IPS DF 6.9 (cell line): ENCODE measurements at regions not wholly inside any gene's neighbourhood (a gene's known extent, or its start where the extent isn't known, plus 50 kb on each side); places are given as distances from the start of the nearest gene placed in this dataset.

Experiments used
- DNase-seq: peaks from one replicate; pipeline ENCODE4 v3.0.0-alpha.2; 2013; ENCODE audit warnings: low read depth, low spot score
- H3K27ac ChIP-seq: one replicate; pipeline ENCODE4 v1.5.1; 2013; ENCODE audit warnings: low read length, control low read depth
- H3K27me3 ChIP-seq: 2 replicates; pipeline ENCODE4 v1.6.1; 2013; ENCODE audit warnings: mild to moderate bottlenecking, low read length; ENCODE audit not compliant: control insufficient read depth, insufficient read depth
- H3K36me3 ChIP-seq: 2 replicates; pipeline ENCODE4 v1.6.1; 2013; ENCODE audit warnings: low read length; ENCODE audit not compliant: control insufficient read depth, insufficient read depth
- H3K4me1 ChIP-seq: 2 replicates; pipeline ENCODE4 v1.6.1; 2013; ENCODE audit warnings: low read length; ENCODE audit not compliant: control insufficient read depth, insufficient read depth
- H3K4me3 ChIP-seq: 2 replicates; pipeline ENCODE4 v1.5.1; 2013; ENCODE audit warnings: mild to moderate bottlenecking, low read length
- H3K9me3 ChIP-seq: 2 replicates; pipeline ENCODE4 v1.6.1; 2013; ENCODE audit warnings: low read length, inconsistent platforms; ENCODE audit not compliant: control insufficient read depth, insufficient read depth
- WGBS: extraction: QIAGEN DNeasy Blood & Tissue Kit; methylation state at CpG from one replicate; pipeline ENCODE4 v1.1.7; 2013; ENCODE audit warnings: mixed read lengths, missing lambda C conversion rate; ENCODE audit not compliant: insufficient read length, insufficient coverage; 5-methylcytosine and 5-hydroxymethylcytosine counted together

GRCh38 chr5:74028406-74028805, 402.4 kb downstream of the ARHGEF28 start:
- H3K9me3 ChIP-seq = no peaks in the 10 kb centered on the region
- no peak overlapping the region for H3K4me3 ChIP-seq
- no peaks in the 10 kb centered on the region for H3K27me3 ChIP-seq
- no peaks in the 10 kb centered on the region for H3K4me1 ChIP-seq
- H3K27ac ChIP-seq = no peak overlapping the region
- WGBS = no CpG with 5 or more reads among the region's 3 CpGs
- H3K36me3 ChIP-seq = no peaks in the 10 kb centered on the region
- DNase-seq = no peak

- Histone ChIP-seq H3K4me1 (no peaks in the 10 kb centered on the region), H3K9me3 (no peaks in the 10 kb centered on the region), H3K27me3 (no peaks in the 10 kb centered on the region), H3K27ac (no peak overlapping the region), H3K4me3 (no peak overlapping the region), H3K36me3 (no peaks in the 10 kb centered on the region)
- WGBS = no CpG with 5 or more reads among the region's 2 CpGs
- DNase-seq = no peak
These were observed 401.8 kb downstream of the ARHGEF28 start for GRCh38 chr5:74027732-74028338.

- no peaks in the 10 kb centered on the region for H3K4me1 ChIP-seq
- WGBS = no CpG with 5 or more reads among the region's 2 CpGs
- no peaks in the 10 kb centered on the region for H3K36me3 ChIP-seq
- H3K4me3 ChIP-seq = no peak overlapping the region
- H3K9me3 ChIP-seq = no peaks in the 10 kb centered on the region
- DNase-seq = no peak
- no peak overlapping the region for H3K27ac ChIP-seq
- H3K27me3 ChIP-seq = no peaks in the 10 kb centered on the region
These were observed 400.3 kb downstream of the ARHGEF28 start for GRCh38 chr5:74026310-74026709.

- Histone ChIP-seq H3K9me3 (no peaks in the 10 kb centered on the region), H3K36me3 (no peaks in the 10 kb centered on the region), H3K27me3 (no peaks in the 10 kb centered on the region), H3K4me3 (no peak overlapping the region), H3K4me1 (no peaks in the 10 kb centered on the region), H3K27ac (no peak overlapping the region)
- no peak for DNase-seq
These were observed 395.1 kb downstream of the ARHGEF28 start for GRCh38 chr5:74021126-74021525.

- Histone ChIP-seq H3K27me3 (no peaks in the 10 kb centered on the region), H3K27ac (no peak overlapping the region), H3K4me1 (no peaks in the 10 kb centered on the region), H3K4me3 (no peak overlapping the region), H3K36me3 (no peaks in the 10 kb centered on the region), H3K9me3 (no peaks in the 10 kb centered on the region)
- DNase-seq = no peak
- 100% methylated on average over 2 of the region's 5 CpGs for WGBS
These were observed 394.5 kb downstream of the ARHGEF28 start for GRCh38 chr5:74020503-74020902.

- WGBS = no CpG with 5 or more reads among the region's 5 CpGs
- H3K27ac ChIP-seq = no peak overlapping the region
- H3K27me3 ChIP-seq = no peaks in the 10 kb centered on the region
- H3K9me3 ChIP-seq = no peaks in the 10 kb centered on the region
- H3K36me3 ChIP-seq = no peaks in the 10 kb centered on the region
- H3K4me1 ChIP-seq = no peaks in the 10 kb centered on the region
- H3K4me3 ChIP-seq = no peak overlapping the region
- no peak for DNase-seq
These were observed 393.9 kb downstream of the ARHGEF28 start for GRCh38 chr5:74019923-74020322.

GRCh38 chr5:74017786-74018211, 391.8 kb downstream of the ARHGEF28 start:
- H3K36me3 ChIP-seq = no peaks in the 10 kb centered on the region
- no peak overlapping the region for H3K4me3 ChIP-seq
- H3K9me3 ChIP-seq = no peaks in the 10 kb centered on the region
- DNase-seq = no peak
- H3K27ac ChIP-seq = no peak overlapping the region
- H3K27me3 ChIP-seq = no peaks in the 10 kb centered on the region
- no CpG with 5 or more reads among the region's 3 CpGs for WGBS
- H3K4me1 ChIP-seq = no peaks in the 10 kb centered on the region

GRCh38 chr5:74017112-74017511, 391.1 kb downstream of the ARHGEF28 start:
- WGBS = no CpG with 5 or more reads among the region's 2 CpGs
- DNase-seq = no peak

GRCh38 chr5:74016373-74016772, 390.4 kb downstream of the ARHGEF28 start:
- no CpG with 5 or more reads among the region's 4 CpGs for WGBS
- H3K27ac ChIP-seq = no peak overlapping the region

More at GRCh38 chr5:74017112-74017511, 391.1 kb downstream of the ARHGEF28 start:
- H3K9me3 ChIP-seq = no peaks in the 10 kb centered on the region
- no peaks in the 10 kb centered on the region for H3K36me3 ChIP-seq
- no peak overlapping the region for H3K4me3 ChIP-seq
- no peaks in the 10 kb centered on the region for H3K4me1 ChIP-seq
- H3K27me3 ChIP-seq = no peaks in the 10 kb centered on the region
- H3K27ac ChIP-seq = no peak overlapping the region

GRCh38 chr5:74015716-74016115, 389.7 kb downstream of the ARHGEF28 start:
- Histone ChIP-seq H3K27me3 (no peaks in the 10 kb centered on the region), H3K4me1 (no peaks in the 10 kb centered on the region), H3K9me3 (no peaks in the 10 kb centered on the region), H3K27ac (no peak overlapping the region), H3K36me3 (no peaks in the 10 kb centered on the region), H3K4me3 (no peak overlapping the region)
- WGBS = no CpG with 5 or more reads among the region's 1 CpG
- no peak for DNase-seq

More at GRCh38 chr5:74016373-74016772, 390.4 kb downstream of the ARHGEF28 start:
- Histone ChIP-seq H3K27me3 (no peaks in the 10 kb centered on the region), H3K36me3 (no peaks in the 10 kb centered on the region), H3K4me3 (no peak overlapping the region), H3K9me3 (no peaks in the 10 kb centered on the region), H3K4me1 (no peaks in the 10 kb centered on the region)
- no peak for DNase-seq

- Histone ChIP-seq H3K27me3 (no peaks in the 10 kb centered on the region), H3K4me1 (no peaks in the 10 kb centered on the region), H3K36me3 (no peaks in the 10 kb centered on the region), H3K9me3 (no peaks in the 10 kb centered on the region), H3K4me3 (no peak overlapping the region), H3K27ac (no peak overlapping the region)
- no CpG with 5 or more reads among the region's 2 CpGs for WGBS
- no peak for DNase-seq
These were observed 387.2 kb downstream of the ARHGEF28 start for GRCh38 chr5:74013222-74013621.
